Activated CD8-positive, alpha-beta memory T cell treated with anti-CD3 and anti-CD28 coated beads, Interleukin-2, amount 50 U/mL, for 24 hours (primary cell): ENCODE measurements at regions not wholly inside any gene's neighbourhood (a gene's known extent, or its start where the extent isn't known, plus 50 kb on each side); places are given as distances from the start of the nearest gene placed in this dataset.

Experiments used
- DNase-seq: peaks from one replicate; pipeline ENCODE4 v3.0.0-alpha.2; 2020; ENCODE audit errors: extremely low read depth

- no peak for DNase-seq
These were observed 119.1 kb downstream of the NDUFA10 start for GRCh38 chr2:239905884-239906654.

- no peak for DNase-seq
These were observed 119.8 kb downstream of the NDUFA10 start for GRCh38 chr2:239905306-239905705.

GRCh38 chr2:239904496-239904895, 120.6 kb downstream of the NDUFA10 start:
- no peak for DNase-seq

GRCh38 chr2:239903803-239904202, 121.3 kb downstream of the NDUFA10 start:
- no peak for DNase-seq

GRCh38 chr2:239903210-239903609, 121.9 kb downstream of the NDUFA10 start:
- no peak for DNase-seq

- no peak for DNase-seq
These were observed 122.4 kb downstream of the NDUFA10 start for GRCh38 chr2:239902749-239903201.

GRCh38 chr2:239898292-239898925, 126.7 kb downstream of the NDUFA10 start:
- no peak for DNase-seq

GRCh38 chr2:239897596-239898235, 127.4 kb downstream of the NDUFA10 start:
- DNase-seq, result no peak

- no peak for DNase-seq
These were observed 129.1 kb downstream of the NDUFA10 start for GRCh38 chr2:239896075-239896474.

GRCh38 chr2:239895669-239896068, 129.5 kb downstream of the NDUFA10 start:
- no peak for DNase-seq

GRCh38 chr2:239895116-239895515, 130.0 kb downstream of the NDUFA10 start:
- DNase-seq, result no peak

- DNase-seq, result no peak
These were observed 130.9 kb downstream of the NDUFA10 start for GRCh38 chr2:239894276-239894675.

- no peak for DNase-seq
These were observed 132.0 kb downstream of the NDUFA10 start for GRCh38 chr2:239893236-239893515.

GRCh38 chr2:239892441-239893235, 132.5 kb downstream of the NDUFA10 start:
- DNase-seq, result no peak

- DNase-seq, result no peak
These were observed 133.4 kb downstream of the NDUFA10 start for GRCh38 chr2:239891698-239892097.

GRCh38 chr2:239890206-239890746, 134.9 kb downstream of the NDUFA10 start:
- no peak for DNase-seq

- no peak for DNase-seq
These were observed 135.5 kb downstream of the NDUFA10 start for GRCh38 chr2:239889641-239890121.

GRCh38 chr2:239887604-239888003, 137.5 kb downstream of the NDUFA10 start:
- no peak for DNase-seq

GRCh38 chr2:239886781-239887180, 138.4 kb downstream of the NDUFA10 start:
- DNase-seq, result no peak

- no peak for DNase-seq
These were observed 140.3 kb downstream of the NDUFA10 start for GRCh38 chr2:239884875-239885274.

- DNase-seq, result no peak
These were observed 141.1 kb downstream of the NDUFA10 start for GRCh38 chr2:239884051-239884405.
